Neural cell (in vitro differentiated cells): ENCODE measurements at regions not wholly inside any gene's neighbourhood (a gene's known extent, or its start where the extent isn't known, plus 50 kb on each side); places are given as distances from the start of the nearest gene placed in this dataset.

Experiments
- CTCF ChIP-seq: fragments of 450-650 bp; IDR thresholded peaks from 2 replicates; pipeline ENCODE4 v1.5.1; 2014; ENCODE audit warnings: antibody characterized with exemption, mild to moderate bottlenecking, moderate library complexity; ENCODE audit not compliant: poor library complexity, severe bottlenecking
- EP300 ChIP-seq: fragments of 450-650 bp; conservative IDR thresholded peaks from 2 replicates; pipeline ENCODE4 v1.6.1; 2014; ENCODE audit warnings: antibody characterized with exemption, mild to moderate bottlenecking, moderate library complexity; ENCODE audit not compliant: poor library complexity, severe bottlenecking
- EZH2 ChIP-seq: fragments of 200-600, 300-800 bp; shearing (Covaris generic), sonication (generic); IDR thresholded peaks from 2 replicates; pipeline ENCODE4 v1.6.1; 2014; ENCODE audit warnings: antibody characterized with exemption, low read length, borderline replicate concordance, mild to moderate bottlenecking; ENCODE audit not compliant: insufficient read depth, poor library complexity, severe bottlenecking
- MXI1 ChIP-seq: fragments of 450-650 bp; conservative IDR thresholded peaks from 2 replicates; pipeline ENCODE4 v1.6.1; 2014; ENCODE audit warnings: antibody characterized with exemption, mild to moderate bottlenecking; ENCODE audit not compliant: poor library complexity, severe bottlenecking
- POLR2AphosphoS5 ChIP-seq: IDR thresholded peaks from 2 replicates; pipeline ENCODE4 v1.6.1; 2012
- RAD21 ChIP-seq: fragments of 450-650 bp; conservative IDR thresholded peaks from 2 replicates; pipeline ENCODE4 v1.6.1; 2014; ENCODE audit warnings: antibody characterized with exemption, mild to moderate bottlenecking, moderate library complexity
- REST ChIP-seq: IDR thresholded peaks from 2 replicates; pipeline ENCODE4 v1.6.1; 2012; ENCODE audit warnings: borderline replicate concordance
- SMC3 ChIP-seq: fragments of 450-650 bp; conservative IDR thresholded peaks from 2 replicates; pipeline ENCODE4 v1.6.1; 2014; ENCODE audit warnings: antibody characterized with exemption, mild to moderate bottlenecking, moderate library complexity; ENCODE audit not compliant: poor library complexity
- TAF1 ChIP-seq: IDR thresholded peaks from 2 replicates; pipeline ENCODE4 v1.6.1; 2012; ENCODE audit warnings: low read depth

- TF ChIP-seq CTCF (no peak), MXI1 (no peak), SMC3 (no peak), EZH2 (no peak), EP300 (no peak), RAD21 (no peak), REST (no peak), POLR2AphosphoS5 (no peak), TAF1 (no peak)
Measured at GRCh38 chr12:30268041-30268440, 427.6 kb downstream of the IPO8 start.
